ENCODE measurements at regions not wholly inside any gene's neighbourhood (a gene's known extent, or its start where the extent isn't known, plus 50 kb on each side); places are given as distances from the start of the nearest gene placed in this dataset.

GRCh38 chr12:76706761-76707160 is 57.2 kb upstream of the ZDHHC17 start:
- no peak for DNase-seq (ENCODE audit: low spot score)

- DNase-seq (ENCODE audit: low spot score), result no peak
These were observed 56.1 kb upstream of the ZDHHC17 start for GRCh38 chr12:76707772-76708171.

- DNase-seq (ENCODE audit: low spot score), result no peak
These were observed 55.6 kb upstream of the ZDHHC17 start for GRCh38 chr12:76708296-76708695.

GRCh38 chr12:76711241-76711640 is 52.7 kb upstream of the ZDHHC17 start:
- DNase-seq (ENCODE audit: low spot score), result no peak

- no peak for DNase-seq (ENCODE audit: low spot score)
These were observed 50.8 kb upstream of the ZDHHC17 start for GRCh38 chr12:76713130-76713529.

DNA sequence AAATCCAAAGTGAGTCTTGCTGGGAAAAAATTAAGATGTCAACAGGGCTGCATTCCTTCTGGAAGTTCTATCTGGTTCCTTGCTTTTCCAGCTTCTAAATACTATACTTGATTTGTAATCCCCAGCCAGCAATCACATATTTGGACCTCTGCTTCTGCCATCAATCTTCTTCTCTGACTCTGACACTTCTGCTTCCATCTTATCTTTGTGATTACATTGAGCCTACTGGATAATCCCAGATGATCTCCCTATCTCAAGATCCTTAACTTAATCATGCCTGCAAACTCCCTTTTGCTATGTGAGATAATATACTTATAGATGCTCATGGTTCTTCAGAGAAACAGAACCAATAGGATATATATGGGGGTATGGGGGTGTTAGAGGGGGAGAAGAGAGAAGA is 49.9 kb upstream of the ZDHHC17 start:
- no peak for DNase-seq (ENCODE audit: low spot score)
